ENCODE measurements at regions not wholly inside any gene's neighbourhood (a gene's known extent, or its start where the extent isn't known, plus 50 kb on each side); places are given as distances from the start of the nearest gene placed in this dataset.

DNA sequence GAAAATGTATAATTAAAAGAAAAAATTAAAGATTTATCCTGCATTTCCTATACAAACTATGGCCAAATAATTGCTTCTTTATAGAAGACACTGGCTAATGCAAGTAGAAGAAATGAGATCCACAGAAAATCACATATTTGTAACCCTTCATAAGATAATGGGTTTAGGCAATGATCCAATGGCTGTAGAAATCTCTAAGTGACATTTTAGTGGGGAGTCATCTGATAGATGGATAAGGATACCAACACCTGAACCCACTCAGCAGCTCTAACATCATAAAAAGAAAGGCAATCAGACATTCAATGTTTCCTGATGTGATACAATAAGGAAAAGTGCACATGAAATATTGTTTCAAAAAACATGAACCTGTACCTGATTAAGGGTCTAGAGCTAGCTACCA is 297.5 kb downstream of the CXCL12 start:
- no peak overlapping the region for H3K4me3 ChIP-seq (ENCODE audit: low read depth in 2 of 2, low read length in 2 of 2)
- no peak for DNase-seq (ENCODE audit: low read depth, low spot score)
- in situ Hi-C loops (cut with HindIII; ENCODE audit: low pct_unique_long_range_greater_than_20kb, low sequenced_read_pairs) (no loop called here), intact Hi-C loops (cut with micrococcal nuclease; ENCODE audit: unreplicated experiment) (no loop called here)
- no peaks in the 10 kb centered on the region for H3K9me3 ChIP-seq (ENCODE audit: control insufficient read depth, insufficient read depth, low read depth, low read length)
- CTCF ChIA-PET: no interaction called here
- ATAC-seq: no peak
- no peaks in the 10 kb centered on the region for H3K36me3 ChIP-seq (ENCODE audit: control insufficient read depth, insufficient read depth, low read length)
- TF ChIP-seq SIN3A (IDR thresholded peaks at IDR 0.05; ENCODE audit: borderline replicate concordance, insufficient read depth, low read depth, low read length) (no peak), TCF7L2 (IDR thresholded peaks at IDR 0.05; ENCODE audit: low read depth, low read length) (no peak), POLR2AphosphoS5 (IDR thresholded peaks at IDR 0.05; ENCODE audit: low read depth, low read length) (no peak)
- TF ChIP-seq, protein P1, sequence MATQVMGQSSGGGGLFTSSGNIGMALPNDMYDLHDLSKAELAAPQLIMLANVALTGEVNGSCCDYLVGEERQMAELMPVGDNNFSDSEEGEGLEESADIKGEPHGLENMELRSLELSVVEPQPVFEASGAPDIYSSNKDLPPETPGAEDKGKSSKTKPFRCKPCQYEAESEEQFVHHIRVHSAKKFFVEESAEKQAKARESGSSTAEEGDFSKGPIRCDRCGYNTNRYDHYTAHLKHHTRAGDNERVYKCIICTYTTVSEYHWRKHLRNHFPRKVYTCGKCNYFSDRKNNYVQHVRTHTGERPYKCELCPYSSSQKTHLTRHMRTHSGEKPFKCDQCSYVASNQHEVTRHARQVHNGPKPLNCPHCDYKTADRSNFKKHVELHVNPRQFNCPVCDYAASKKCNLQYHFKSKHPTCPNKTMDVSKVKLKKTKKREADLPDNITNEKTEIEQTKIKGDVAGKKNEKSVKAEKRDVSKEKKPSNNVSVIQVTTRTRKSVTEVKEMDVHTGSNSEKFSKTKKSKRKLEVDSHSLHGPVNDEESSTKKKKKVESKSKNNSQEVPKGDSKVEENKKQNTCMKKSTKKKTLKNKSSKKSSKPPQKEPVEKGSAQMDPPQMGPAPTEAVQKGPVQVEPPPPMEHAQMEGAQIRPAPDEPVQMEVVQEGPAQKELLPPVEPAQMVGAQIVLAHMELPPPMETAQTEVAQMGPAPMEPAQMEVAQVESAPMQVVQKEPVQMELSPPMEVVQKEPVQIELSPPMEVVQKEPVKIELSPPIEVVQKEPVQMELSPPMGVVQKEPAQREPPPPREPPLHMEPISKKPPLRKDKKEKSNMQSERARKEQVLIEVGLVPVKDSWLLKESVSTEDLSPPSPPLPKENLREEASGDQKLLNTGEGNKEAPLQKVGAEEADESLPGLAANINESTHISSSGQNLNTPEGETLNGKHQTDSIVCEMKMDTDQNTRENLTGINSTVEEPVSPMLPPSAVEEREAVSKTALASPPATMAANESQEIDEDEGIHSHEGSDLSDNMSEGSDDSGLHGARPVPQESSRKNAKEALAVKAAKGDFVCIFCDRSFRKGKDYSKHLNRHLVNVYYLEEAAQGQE (IDR thresholded peaks at IDR 0.05; ENCODE audit: insufficient read depth in 1 of 2, low read depth in 2 of 2, low read length in 1 of 2): no peak
- TF ChIP-seq, protein P2, sequence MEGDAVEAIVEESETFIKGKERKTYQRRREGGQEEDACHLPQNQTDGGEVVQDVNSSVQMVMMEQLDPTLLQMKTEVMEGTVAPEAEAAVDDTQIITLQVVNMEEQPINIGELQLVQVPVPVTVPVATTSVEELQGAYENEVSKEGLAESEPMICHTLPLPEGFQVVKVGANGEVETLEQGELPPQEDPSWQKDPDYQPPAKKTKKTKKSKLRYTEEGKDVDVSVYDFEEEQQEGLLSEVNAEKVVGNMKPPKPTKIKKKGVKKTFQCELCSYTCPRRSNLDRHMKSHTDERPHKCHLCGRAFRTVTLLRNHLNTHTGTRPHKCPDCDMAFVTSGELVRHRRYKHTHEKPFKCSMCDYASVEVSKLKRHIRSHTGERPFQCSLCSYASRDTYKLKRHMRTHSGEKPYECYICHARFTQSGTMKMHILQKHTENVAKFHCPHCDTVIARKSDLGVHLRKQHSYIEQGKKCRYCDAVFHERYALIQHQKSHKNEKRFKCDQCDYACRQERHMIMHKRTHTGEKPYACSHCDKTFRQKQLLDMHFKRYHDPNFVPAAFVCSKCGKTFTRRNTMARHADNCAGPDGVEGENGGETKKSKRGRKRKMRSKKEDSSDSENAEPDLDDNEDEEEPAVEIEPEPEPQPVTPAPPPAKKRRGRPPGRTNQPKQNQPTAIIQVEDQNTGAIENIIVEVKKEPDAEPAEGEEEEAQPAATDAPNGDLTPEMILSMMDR (IDR thresholded peaks at IDR 0.05): no peak
- no TSS peak for BruUV-seq (replicated peaks)
- H3K27me3 ChIP-seq (ENCODE audit: control insufficient read depth, insufficient read depth, low read length): no peaks in the 10 kb centered on the region
- H3K27ac ChIP-seq (ENCODE audit: low read length): no peak overlapping the region
- POLR2A ChIA-PET: no interaction called here
- H3K4me1 ChIP-seq (ENCODE audit: control insufficient read depth, insufficient read depth, low read length): no peaks in the 10 kb centered on the region

GRCh38 chr10:44083719-44084400 is 301.0 kb downstream of the CXCL12 start:
- Histone ChIP-seq H3K36me3 (ENCODE audit: control insufficient read depth, insufficient read depth, low read length) (no peaks in the 10 kb centered on the region), H3K9me3 (ENCODE audit: control insufficient read depth, insufficient read depth, low read depth, low read length) (no peaks in the 10 kb centered on the region), H3K4me1 (ENCODE audit: control insufficient read depth, insufficient read depth, low read length) (no peaks in the 10 kb centered on the region), H3K27me3 (ENCODE audit: control insufficient read depth, insufficient read depth, low read length) (no peaks in the 10 kb centered on the region), H3K27ac (ENCODE audit: low read length) (no peak overlapping the region), H3K4me3 (ENCODE audit: low read depth in 2 of 2, low read length in 2 of 2) (no peak overlapping the region)
- ChIA-PET CTCF (no interaction called here), POLR2A (no interaction called here)
- DNase-seq (ENCODE audit: low read depth, low spot score) (no peak), ATAC-seq (no peak)
- TF ChIP-seq POLR2AphosphoS5 (IDR thresholded peaks at IDR 0.05; ENCODE audit: low read depth, low read length): no peak
- no peak for TF ChIP-seq SIN3A (IDR thresholded peaks at IDR 0.05; ENCODE audit: borderline replicate concordance, insufficient read depth, low read depth, low read length)
- TF ChIP-seq, protein P2 (IDR thresholded peaks at IDR 0.05): no peak
- TF ChIP-seq, protein P1 (IDR thresholded peaks at IDR 0.05; ENCODE audit: insufficient read depth in 1 of 2, low read depth in 2 of 2, low read length in 1 of 2): no peak
- no peak for TF ChIP-seq TCF7L2 (IDR thresholded peaks at IDR 0.05; ENCODE audit: low read depth, low read length)
- in situ Hi-C loops (cut with HindIII; ENCODE audit: low pct_unique_long_range_greater_than_20kb, low sequenced_read_pairs) (no loop called here), intact Hi-C loops (cut with micrococcal nuclease; ENCODE audit: unreplicated experiment) (no loop called here)
- BruUV-seq (replicated peaks): no TSS peak
